ENCODE measurements at regions not wholly inside any gene's neighbourhood (a gene's known extent, or its start where the extent isn't known, plus 50 kb on each side); places are given as distances from the start of the nearest gene placed in this dataset.
"Not testable (repeated sequence)": the region's sequence is repeated elsewhere in the genome, so short reads cannot be mapped to it uniquely, and the experiment has no call there.

DNA sequence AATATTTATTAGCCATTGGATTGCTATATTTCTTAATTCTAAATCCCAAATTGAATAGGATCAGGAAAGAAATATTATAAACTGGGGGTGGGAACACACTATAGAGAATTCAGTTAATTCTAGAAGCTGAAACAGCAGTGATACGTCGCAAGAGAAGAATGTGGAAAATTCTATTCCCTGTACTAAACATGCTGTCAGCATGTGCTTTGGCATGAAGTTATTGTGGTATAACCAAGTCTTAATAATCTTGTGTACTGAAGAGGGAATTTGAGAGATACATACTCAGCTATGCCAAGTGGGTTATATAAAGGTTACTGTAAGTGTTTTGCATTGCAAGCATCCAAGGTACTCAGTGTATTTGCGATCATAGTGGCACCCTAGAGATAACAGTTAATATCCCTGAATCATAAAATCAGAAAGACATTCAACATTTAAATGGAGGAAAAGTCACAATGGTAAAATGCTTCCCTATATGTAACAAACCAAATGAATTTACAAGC lies 1492.9 kb upstream of the C9orf72 start:
- DNase-seq = no peak

DNA sequence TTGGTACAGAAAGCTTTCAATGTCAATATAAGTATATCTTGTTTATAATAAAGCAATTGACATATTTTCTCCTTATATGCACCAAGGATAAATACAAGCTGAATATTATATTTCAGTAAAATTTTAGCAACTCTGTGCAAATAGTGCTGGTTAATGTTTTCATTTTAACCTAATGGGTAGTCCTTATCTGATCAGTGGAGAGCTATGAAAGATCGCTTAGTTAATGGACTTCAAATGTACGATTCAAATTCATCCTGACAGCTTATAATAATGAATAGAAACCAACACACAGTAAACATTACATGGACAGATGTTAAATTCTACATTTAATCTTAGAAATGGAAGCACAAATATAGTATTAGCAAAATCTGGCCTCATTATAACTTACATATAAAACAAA lies 1495.2 kb upstream of the C9orf72 start:
- DNase-seq = no peak

DNA sequence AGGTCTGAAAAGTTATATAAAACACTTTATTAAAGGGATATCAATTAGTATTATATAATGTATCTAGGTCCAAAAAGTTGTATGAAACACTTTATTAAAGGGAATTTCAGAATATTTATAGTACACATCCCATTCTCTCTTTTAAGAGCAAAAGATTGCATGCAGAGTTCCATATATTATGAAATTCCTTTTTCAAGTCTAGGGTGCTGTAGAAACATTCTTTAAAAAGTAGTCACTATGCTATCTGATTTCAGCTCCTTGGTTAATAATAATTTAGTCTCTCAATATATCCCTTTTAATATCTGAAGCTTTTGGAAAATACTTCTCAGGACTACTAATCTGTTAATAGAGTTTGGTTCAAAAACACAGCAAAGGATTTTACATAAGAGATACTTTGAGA lies 1496.1 kb upstream of the C9orf72 start:
- no peak for DNase-seq

DNA sequence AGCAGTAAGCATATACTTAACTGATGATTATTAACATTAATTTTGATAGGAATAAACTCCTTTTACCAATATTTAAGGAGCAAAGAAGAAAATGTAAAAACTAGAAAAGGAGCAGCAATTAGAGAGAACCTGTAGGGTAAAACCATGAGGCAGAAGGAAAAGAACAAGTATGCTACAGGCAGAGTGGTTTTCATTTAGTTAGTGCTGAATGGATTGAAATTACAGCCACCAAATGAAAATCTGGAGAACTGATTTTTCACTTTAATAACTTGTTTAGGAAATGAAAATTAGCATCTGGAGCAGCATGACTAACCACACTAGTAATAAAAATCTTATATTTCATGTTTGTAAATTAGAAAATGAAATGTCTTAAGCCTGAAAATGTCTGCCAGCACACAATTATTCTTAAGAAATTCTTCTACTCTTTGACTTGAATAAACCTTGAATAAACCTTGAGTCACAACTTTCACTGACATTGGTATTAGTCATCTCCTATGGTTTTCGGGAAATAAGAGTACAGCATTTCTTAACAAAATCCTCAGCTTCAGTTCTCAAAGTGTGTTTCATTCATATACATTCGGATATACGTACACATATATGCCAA lies 1504.9 kb upstream of the C9orf72 start:
- no peak for DNase-seq

DNA sequence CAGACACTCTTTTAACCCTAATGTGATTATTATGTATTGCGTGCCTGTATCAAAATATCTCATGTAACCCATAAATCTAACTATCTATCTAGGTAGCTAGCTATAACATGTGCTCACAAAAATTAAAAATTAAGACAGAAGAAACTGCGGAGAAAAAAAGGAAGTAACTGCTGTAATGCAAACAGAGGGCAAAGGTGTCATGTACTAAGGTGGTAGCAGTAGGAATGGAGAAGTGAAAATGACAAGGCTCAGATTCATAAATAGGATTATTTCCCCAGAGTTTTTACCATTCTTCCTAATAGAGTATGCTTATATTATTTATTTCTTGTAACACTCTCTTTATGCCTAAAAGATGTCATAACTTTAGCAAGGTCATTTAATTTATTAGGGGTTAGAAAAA lies 1527.5 kb upstream of the C9orf72 start:
- DNase-seq = no peak

DNA sequence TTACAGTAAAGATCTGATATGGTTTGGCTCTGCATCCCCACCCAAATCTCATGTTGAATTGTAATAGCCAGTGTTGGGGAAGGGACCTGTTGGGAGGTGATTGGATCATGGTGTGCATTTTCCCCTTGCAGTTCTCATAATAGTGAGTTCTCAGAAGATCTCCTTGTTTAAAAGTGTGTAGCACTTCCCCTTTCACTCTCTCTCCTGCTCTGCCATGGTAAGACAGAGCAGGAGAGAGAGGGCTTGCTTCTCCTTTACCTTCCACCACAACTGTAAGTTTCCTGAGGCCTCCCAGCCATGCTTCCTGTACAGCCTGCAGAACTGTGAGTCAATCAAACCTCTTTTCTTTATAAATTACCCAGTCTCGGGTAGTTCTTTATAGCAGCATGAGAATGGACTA lies 1530.9 kb upstream of the C9orf72 start:
- DNase-seq = not testable (repeated sequence)

DNA sequence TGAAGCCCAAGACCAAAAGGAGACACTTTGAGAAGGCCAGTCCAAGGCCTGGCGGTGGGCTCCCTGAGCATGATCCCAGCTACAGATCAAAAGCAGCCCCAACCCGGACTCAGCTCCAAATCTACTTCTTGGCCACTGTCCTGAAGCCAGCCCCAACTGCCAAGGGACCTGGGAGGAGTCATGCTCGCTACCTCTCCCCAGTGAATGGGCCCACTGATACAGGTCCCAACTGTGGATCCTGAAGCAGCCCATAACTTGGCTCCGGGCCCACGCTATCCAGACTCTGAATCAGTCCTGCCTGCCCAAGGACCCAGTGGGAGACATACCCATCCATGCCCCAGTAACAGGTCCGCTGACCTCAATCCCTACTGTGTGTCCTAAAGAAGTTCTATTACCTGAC lies 1545.3 kb upstream of the C9orf72 start:
- DNase-seq = no peak

DNA sequence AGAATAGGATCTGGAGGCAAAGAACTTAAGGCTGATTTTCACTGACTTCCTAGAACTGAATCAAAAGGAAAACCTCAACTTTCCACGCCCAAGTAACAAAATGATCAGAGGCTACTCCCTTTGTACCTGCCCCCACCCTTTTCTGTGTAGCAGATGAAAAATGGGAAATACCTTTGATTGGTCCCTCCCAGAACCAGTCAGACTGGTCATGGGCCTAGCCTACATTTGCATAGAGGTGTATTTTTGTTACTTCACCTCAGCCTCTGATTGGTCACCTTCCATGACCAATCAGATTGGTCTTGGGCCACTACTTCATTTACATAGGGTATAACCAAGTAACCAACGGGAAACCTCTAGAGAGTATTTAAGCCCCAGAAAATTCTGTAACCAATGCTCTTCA lies 1553.5 kb upstream of the C9orf72 start:
- no peak for DNase-seq

DNA sequence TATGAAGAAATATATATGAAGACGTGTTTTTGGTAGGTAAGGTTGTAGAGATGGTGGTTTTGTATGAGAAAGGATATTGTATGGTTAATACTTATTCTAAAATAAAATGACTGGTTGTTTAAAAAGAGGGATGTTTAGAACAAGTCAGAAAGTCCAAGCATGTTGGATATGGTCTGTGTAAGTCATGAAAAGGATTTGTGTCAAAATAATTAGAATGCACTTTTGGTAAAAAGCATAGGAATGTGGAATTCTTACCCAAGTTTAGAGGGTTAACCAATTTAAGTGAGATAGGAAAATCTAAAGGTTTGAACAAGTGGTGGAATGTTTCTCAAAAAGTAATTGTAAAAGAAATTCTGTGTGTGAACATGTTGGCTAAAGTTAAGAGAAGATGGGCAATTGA lies 1556.5 kb upstream of the C9orf72 start:
- DNase-seq = no peak

DNA sequence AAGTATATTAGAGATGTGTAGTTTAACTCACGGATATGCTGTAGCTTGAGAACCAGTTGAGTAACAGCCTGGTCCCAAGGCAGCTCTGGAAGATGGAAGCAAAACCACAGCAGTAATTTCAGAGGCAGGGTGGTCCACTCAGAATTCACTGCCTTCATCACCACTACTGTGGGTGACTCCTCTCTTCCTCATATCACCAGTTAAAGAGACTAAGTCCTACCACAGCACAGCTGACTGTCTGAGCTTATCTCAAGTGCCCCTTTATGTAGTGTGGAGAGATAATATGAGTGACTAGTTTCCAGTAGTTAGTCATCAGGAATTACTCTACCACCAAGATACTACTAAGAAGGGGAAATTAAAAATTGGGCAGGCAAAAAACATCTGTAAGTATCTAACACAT lies 1571.2 kb upstream of the C9orf72 start:
- no peak for DNase-seq

DNA sequence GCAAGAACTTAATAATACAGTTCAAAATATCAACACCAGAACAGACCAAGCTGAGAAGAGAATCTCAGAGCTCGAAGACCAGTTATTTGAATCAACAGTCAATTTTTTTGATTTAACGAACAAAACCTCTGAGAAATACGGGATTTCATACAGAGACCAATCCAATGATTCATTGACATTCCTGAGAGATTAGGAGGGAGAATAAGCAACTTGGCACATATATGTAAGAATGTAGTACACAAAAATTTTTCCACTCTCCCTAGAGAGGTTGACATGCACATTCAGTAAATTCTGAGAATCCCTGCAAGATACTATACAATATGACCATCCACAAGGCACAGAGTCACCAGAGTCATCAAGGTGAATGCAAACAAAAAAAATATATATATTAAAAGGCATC lies 1577.3 kb upstream of the C9orf72 start:
- DNase-seq = no peak

DNA sequence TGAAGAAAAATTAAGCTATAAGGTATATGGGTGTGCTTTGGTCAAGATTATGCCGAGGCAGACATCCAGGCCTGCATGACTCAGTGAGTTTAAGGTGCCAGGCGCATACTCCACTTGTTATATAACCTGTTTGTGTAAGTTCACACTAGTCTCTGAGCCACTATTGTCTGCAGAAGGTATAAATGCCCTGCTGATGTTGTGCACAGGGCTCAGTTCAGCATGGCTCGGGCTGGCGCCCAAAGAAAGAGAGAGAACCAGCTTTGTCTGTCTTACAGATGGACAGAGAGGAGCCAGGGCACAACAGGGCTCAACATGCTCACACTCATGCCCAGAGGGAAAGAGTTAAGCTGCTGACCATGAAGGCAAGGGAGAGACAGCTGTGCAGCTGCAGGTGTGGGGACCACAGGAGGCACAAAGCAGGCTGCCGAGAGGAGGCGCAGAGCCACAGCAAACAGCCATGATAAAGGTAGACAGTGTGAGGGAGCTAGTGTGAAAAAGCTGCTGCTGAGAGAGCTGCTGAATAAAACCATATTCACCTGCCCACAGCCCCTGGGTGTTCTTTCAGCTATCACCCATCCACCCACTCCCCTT lies 1587.6 kb upstream of the C9orf72 start:
- DNase-seq = no peak

DNA sequence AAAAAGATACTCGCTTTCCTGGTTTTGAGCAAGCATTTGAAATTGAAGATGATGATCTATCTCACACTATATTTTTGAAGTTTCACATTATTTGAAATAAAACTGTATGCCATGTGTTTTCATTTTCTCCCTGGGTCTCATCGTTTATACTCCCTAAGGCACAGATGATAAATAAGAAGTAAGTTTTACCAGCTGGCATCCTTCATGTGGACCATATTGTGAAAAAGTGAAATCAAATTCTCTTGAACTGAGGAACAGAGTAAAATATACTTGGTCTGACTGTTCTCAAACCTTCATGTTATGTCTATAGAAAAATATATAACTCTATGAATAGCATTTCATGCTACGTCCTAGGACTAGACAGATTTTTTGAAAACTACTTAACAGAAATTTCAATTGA lies 1600.9 kb upstream of the C9orf72 start:
- DNase-seq = no peak

DNA sequence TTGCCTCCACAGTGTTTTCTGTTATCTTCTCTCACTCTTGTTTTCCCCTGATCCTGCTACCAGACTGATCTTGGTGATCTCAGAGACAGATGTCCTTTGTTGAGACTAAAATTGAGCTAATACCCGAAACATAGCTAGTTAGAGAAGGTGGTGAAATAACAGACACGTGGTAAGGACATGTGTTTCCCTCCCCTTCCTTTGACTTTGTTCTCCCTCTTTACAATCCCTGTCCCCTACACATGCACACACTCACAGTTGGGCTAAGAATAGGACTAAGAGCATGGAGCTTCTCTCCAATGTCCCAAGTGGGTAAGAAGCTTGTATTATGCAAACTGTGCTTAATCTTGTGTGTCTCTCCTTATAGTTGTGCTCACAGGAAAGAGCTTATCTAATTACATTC lies 1603.0 kb upstream of the C9orf72 start:
- DNase-seq = no peak

DNA sequence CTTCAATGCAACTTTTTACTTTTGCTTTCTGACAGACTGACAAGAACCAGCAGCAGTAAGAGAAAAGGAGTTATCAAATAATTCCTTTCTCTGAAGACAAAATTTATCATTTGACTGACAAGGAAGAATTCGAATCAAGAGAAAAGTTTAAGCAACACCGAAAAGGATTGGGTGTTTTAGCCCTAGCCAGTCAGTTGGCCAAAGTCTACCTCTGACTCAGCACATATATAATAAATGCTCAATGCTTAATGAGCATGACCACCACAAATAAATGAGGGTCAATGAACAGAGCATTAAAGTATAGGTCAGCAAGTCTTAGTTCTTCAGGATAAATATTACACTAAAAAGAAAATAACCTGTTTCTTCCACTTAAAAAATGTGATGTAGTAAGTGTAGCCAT lies 1603.5 kb upstream of the C9orf72 start:
- DNase-seq = no peak

DNA sequence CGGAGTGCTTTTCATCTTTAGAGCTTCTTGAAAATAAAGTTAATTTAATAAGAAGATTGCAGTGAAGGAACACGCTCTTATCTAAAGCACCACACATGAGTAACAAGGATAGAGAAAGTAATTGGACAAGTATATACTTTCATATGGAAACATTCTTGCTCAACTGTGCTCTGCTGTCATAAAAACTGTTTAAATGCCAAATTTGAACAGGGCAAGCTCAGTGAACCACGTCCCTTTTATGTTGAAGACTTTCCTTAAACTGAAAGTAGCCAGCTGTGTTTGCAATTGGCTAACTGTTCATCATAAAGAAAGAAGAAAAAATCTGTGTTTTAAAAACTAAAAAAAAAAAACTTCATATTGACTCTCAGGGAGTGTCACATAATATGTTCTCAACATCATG lies 1610.7 kb upstream of the C9orf72 start:
- no peak for DNase-seq

DNA sequence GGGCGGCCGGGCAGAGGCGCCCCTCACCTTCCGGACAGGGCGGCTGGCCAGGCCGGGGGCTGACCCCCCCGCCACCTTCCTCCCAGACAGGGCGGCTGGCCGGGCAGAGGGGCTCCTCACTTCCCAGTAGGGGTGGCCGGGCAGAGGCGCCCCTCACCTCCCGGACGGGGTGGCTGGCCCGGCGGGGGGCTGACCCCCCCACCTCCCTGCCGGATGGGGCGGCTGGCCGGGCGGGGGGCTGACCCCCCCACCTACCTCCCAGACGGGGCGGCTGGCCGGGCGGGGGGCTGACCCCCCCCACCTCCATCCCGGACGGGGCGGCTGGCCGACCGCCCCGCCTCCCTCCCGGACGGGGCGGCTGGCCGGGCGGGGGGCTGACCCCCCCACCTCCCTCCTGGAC lies 1615.5 kb upstream of the C9orf72 start:
- not testable (repeated sequence) for DNase-seq

DNA sequence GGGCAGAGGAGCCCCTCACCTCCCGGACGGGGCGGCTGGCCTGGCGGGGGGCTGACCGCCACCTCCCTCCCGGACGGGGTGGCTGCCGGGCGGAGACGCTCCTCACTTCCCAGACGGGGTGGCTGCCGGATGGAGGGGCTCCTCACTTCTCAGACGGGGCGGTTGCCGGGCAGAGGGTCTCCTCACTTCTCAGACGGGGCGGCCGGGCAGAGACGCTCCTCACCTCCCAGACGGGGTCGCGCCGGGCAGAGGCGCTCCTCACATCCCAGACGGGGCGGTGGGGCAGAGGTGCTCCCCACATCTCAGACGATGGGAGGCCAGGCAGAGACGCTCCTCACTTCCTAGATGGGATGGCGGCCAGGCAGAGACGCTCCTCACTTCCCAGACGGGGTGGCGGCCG lies 1615.9 kb upstream of the C9orf72 start:
- DNase-seq = not testable (repeated sequence)

DNA sequence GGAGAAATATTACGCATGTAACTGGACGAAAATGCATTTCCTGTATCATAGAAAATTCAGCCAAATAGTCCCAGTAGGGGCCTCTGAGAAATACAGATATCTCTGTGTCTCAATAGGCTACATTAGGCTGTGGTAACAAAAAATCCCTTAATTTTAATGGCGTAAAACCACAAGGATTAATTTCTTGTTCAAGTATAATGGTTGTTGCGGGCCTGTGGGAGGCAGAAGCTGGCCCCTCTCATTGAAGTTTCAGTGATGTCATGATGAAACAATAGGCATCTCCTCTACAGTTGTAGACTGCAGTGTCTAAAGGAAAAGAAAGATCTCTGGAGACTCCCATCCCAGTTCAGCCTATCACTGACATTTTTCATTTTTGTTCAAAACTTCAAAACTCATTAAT lies 1625.6 kb upstream of the C9orf72 start:
- no peak for DNase-seq

DNA sequence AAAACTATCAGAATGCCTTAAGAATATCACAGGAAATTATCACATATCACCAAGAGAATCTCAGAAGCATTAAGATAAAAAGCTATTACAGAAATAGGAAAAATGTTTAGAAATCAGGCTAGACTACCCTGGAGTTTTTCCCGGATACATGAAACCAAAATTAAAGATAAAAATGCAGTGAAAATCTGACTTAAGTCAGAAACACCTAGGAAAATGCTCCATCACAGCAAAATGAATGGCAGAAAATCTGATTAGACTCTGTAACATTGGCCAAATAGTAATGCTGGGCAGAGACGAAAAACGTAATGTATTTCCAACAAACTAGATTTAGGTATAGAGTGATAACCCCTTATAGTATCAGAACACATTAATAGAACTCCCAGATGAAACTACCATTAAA lies 1626.7 kb upstream of the C9orf72 start:
- DNase-seq = no peak

DNA sequence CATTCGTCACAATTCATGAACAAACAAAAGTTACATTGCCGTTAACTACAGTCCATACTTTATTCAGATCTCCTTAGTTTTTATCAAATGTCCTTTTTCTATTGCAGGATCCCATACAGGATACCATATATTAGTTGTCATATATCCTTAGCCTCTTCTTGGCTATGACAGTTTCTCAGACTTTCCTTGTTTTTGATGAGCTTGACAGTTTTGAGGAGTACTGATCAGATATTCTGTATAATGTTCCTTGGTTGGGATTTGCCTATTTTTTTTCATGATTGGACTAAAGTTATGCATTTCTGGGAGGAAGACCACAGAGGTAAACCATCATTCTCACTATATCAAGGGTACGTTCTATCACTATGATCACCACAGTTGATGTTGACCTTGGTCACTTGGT lies 1627.4 kb upstream of the C9orf72 start:
- no peak for DNase-seq

DNA sequence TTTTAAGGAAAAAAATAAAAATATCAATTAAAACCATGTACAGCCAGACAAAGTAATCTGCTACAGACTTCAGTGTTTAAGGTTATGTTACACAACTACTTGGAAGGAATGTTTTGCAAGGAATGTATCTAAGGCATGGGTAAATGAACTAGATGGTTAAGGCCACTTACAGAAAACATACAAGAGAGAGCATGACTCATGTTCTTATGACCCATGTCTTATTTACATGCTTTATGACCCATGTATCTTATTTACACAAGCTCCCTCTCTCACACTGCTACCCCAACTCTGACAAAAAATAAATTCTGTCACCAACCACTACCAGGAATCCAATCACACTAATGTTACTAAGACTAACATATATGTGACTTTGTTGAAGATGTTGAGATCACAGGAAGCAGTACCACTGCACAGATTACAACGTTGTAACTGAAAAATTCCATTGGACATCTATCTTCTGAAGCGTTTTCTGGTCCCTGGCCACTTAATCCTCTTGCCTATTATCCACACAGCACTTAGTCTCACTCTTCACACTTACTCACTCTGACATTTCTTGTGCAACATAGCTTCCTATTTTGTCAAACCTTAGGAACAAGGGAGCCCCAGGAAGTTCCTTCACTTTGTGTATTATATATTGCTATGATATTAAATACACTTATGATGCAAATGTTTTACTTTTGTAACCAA lies 1630.1 kb upstream of the C9orf72 start:
- DNase-seq = no peak

DNA sequence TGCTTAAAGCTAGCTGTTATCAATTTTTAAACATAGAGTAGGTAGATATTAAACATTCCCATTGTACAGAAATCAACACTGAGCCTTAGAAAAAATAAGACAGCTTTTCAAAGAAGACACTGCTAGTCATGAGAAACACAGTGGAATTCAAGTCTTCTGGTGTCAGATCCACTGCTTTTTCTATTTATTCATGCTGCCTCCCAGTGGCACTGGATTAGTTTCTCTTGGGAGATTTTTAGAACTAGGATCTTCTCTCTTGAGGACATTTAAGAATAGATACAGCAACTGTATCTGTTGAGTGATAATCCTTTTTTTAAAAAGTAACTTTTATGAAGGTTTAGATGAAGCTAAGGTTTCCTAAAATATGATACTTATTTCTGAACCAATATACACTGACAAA lies 1635.4 kb upstream of the C9orf72 start:
- DNase-seq = no peak

DNA sequence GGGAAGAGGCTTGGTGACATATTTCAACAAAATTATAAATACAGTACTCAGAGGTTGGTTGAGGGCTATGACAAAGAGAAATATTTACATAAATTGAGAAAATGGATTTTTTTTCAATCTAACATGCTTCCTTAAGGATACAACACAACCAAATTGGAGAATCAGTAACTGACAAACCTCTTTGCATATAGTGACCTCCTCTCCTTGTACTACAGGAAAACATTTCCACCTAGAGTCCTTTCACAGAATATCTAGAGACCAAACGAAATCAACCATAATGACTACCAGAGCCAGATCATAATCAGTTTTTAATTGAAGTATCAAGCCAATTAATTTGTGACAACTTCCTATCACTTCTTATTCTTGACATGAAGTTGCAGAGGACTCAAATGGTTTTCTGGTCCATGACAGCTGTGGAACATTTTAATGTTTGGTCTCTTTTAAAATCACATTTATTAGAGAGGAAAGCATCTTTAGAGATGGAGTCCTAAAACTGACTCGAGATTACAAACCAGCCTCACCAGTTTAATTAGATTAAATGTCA lies 1636.5 kb upstream of the C9orf72 start:
- no peak for DNase-seq
